Natural killer cell treated with Interleukin-12 subunit alpha and Interleukin-12 subunit beta and Interleukin-15 and Interleukin-18, amount 100 ng/mL, for 72 hours (primary cell): ENCODE measurements at regions not wholly inside any gene's neighbourhood (a gene's known extent, or its start where the extent isn't known, plus 50 kb on each side); places are given as distances from the start of the nearest gene placed in this dataset.

Experiments
- ATAC-seq, 2 donors: fragments of 150-1000 bp; cut with Tn5 transposase in 1 of 2; sonication (Bioruptor Pico), chemical (Tn5 transposase) in 1 of 2; 2 replicates each; pipeline ENCODE4 v1.10.0; 2021
- DNase-seq: peaks from one replicate; pipeline ENCODE4 v3.0.0; 2022; ENCODE audit warnings: low spot score
- H3K27ac Mint-ChIP-seq, 2 donors: 1 replicate in 1 of 2; 2 replicates in 1 of 2; pipeline ENCODE4 v1.8.0; 2022; ENCODE audit warnings: mixed read lengths in 2 of 2, mild to moderate bottlenecking in 1 of 2, moderate library complexity in 1 of 2
- H3K27me3 Mint-ChIP-seq, 2 donors: 1 replicate in 1 of 2; 2 replicates in 1 of 2; pipeline ENCODE4 v1.8.0; 2022; ENCODE audit warnings: mixed read lengths in 2 of 2
- H3K36me3 Mint-ChIP-seq: one replicate; pipeline ENCODE4 v1.8.0; 2022; ENCODE audit warnings: mixed read lengths
- H3K4me1 Mint-ChIP-seq, 2 donors: 1 replicate in 1 of 2; 2 replicates in 1 of 2; pipeline ENCODE4 v1.8.0; 2022; ENCODE audit warnings: low read depth in 2 of 2, mixed read lengths in 2 of 2, mild to moderate bottlenecking in 1 of 2
- H3K4me3 Mint-ChIP-seq: one replicate; pipeline ENCODE4 v1.8.0; 2022; ENCODE audit warnings: mixed read lengths
- H3K9me3 Mint-ChIP-seq: 2 replicates; pipeline ENCODE4 v1.8.0; 2022; ENCODE audit warnings: mixed read lengths

- Mint-ChIP-seq H3K9me3 (peaks cover 18% of the 10 kb centered on the region), H3K4me1 (no peaks in the 10 kb centered on the region), H3K27ac (no peak overlapping the region), H3K36me3 (no peaks in the 10 kb centered on the region), H3K4me3 (no peak overlapping the region), H3K27me3 (no peaks in the 10 kb centered on the region)
- DNase-seq (no peak), ATAC-seq (no peak)
Observed at GRCh38 chr7:52479990-52480389, 555.4 kb upstream of the POM121L12 start.

- Mint-ChIP-seq H3K9me3 (peaks cover 24% of the 10 kb centered on the region), H3K36me3 (no peaks in the 10 kb centered on the region), H3K4me1 (no peaks in the 10 kb centered on the region), H3K27ac (no peak overlapping the region), H3K27me3 (no peaks in the 10 kb centered on the region), H3K4me3 (no peak overlapping the region)
- DNase-seq (no peak), ATAC-seq (no peak)
Observed at GRCh38 chr7:52475001-52475582, 560.3 kb upstream of the POM121L12 start.

- H3K4me1 Mint-ChIP-seq, result no peaks in the 10 kb centered on the region
- H3K27me3 Mint-ChIP-seq, result no peaks in the 10 kb centered on the region
- peaks cover 27% of the 10 kb centered on the region for H3K9me3 Mint-ChIP-seq
- H3K36me3 Mint-ChIP-seq, result no peaks in the 10 kb centered on the region
- H3K27ac Mint-ChIP-seq, result no peak overlapping the region
- DNase-seq (no peak), ATAC-seq (no peak)
- H3K4me3 Mint-ChIP-seq, result no peak overlapping the region
Observed at GRCh38 chr7:52473756-52474155, 561.7 kb upstream of the POM121L12 start.

GRCh38 chr7:52472006-52472620 is 563.3 kb upstream of the POM121L12 start:
- no peak for DNase-seq
- no peak overlapping the region for H3K4me3 Mint-ChIP-seq
- H3K27me3 Mint-ChIP-seq, result no peaks in the 10 kb centered on the region
- H3K9me3 Mint-ChIP-seq, result peaks cover 23% of the 10 kb centered on the region
- H3K27ac Mint-ChIP-seq, result no peak overlapping the region
- no peak for ATAC-seq
- H3K4me1 Mint-ChIP-seq, result no peaks in the 10 kb centered on the region
- no peaks in the 10 kb centered on the region for H3K36me3 Mint-ChIP-seq

GRCh38 chr7:52465216-52465615 is 570.2 kb upstream of the POM121L12 start:
- Mint-ChIP-seq H3K27me3 (no peaks in the 10 kb centered on the region), H3K36me3 (no peaks in the 10 kb centered on the region), H3K9me3 (peaks cover 15% of the 10 kb centered on the region), H3K4me3 (no peak overlapping the region), H3K27ac (no peak overlapping the region), H3K4me1 (no peaks in the 10 kb centered on the region)
- ATAC-seq (no peak), DNase-seq (no peak)

- H3K4me1 Mint-ChIP-seq, result no peaks in the 10 kb centered on the region
- H3K36me3 Mint-ChIP-seq, result no peaks in the 10 kb centered on the region
- DNase-seq (no peak), ATAC-seq (no peak)
- no peaks in the 10 kb centered on the region for H3K27me3 Mint-ChIP-seq
- peaks cover 13% of the 10 kb centered on the region for H3K9me3 Mint-ChIP-seq
- H3K27ac Mint-ChIP-seq, result no peak overlapping the region
- no peak overlapping the region for H3K4me3 Mint-ChIP-seq
Observed at GRCh38 chr7:52463341-52463740, 572.1 kb upstream of the POM121L12 start.

- no peaks in the 10 kb centered on the region for H3K27me3 Mint-ChIP-seq
- no peak overlapping the region for H3K27ac Mint-ChIP-seq
- H3K36me3 Mint-ChIP-seq, result no peaks in the 10 kb centered on the region
- DNase-seq (no peak), ATAC-seq (no peak)
- H3K9me3 Mint-ChIP-seq, result peaks cover 13% of the 10 kb centered on the region
- H3K4me3 Mint-ChIP-seq, result no peak overlapping the region
- no peaks in the 10 kb centered on the region for H3K4me1 Mint-ChIP-seq
Observed at GRCh38 chr7:52462474-52462873, 573.0 kb upstream of the POM121L12 start.

- Mint-ChIP-seq H3K4me1 (no peaks in the 10 kb centered on the region), H3K36me3 (no peaks in the 10 kb centered on the region), H3K9me3 (peaks cover 18% of the 10 kb centered on the region), H3K27me3 (no peaks in the 10 kb centered on the region), H3K27ac (no peak overlapping the region), H3K4me3 (no peak overlapping the region)
- DNase-seq, result no peak
- no peak for ATAC-seq
Observed at GRCh38 chr7:52455571-52455970, 579.9 kb upstream of the POM121L12 start.

- ATAC-seq (no peak), DNase-seq (no peak)
- Mint-ChIP-seq H3K27me3 (no peaks in the 10 kb centered on the region), H3K4me1 (no peaks in the 10 kb centered on the region), H3K4me3 (no peak overlapping the region), H3K36me3 (peaks cover 4% of the 10 kb centered on the region), H3K9me3 (peaks cover 13% of the 10 kb centered on the region), H3K27ac (no peak overlapping the region)
Observed at GRCh38 chr7:52450816-52451215, 584.6 kb upstream of the POM121L12 start.

- Mint-ChIP-seq H3K4me3 (no peak overlapping the region), H3K27me3 (no peaks in the 10 kb centered on the region), H3K9me3 (peaks cover 18% of the 10 kb centered on the region), H3K27ac (no peak overlapping the region), H3K4me1 (no peaks in the 10 kb centered on the region), H3K36me3 (peaks cover 9% of the 10 kb centered on the region)
- ATAC-seq, result no peak
- DNase-seq, result no peak
Observed at GRCh38 chr7:52447581-52448180, 587.8 kb upstream of the POM121L12 start.

- no peak for ATAC-seq
- no peaks in the 10 kb centered on the region for H3K4me1 Mint-ChIP-seq
- no peaks in the 10 kb centered on the region for H3K27me3 Mint-ChIP-seq
- no peak overlapping the region for H3K4me3 Mint-ChIP-seq
- peaks cover 10% of the 10 kb centered on the region for H3K9me3 Mint-ChIP-seq
- no peak overlapping the region for H3K27ac Mint-ChIP-seq
- H3K36me3 Mint-ChIP-seq, result peaks cover 5% of the 10 kb centered on the region
- DNase-seq, result no peak
Observed at GRCh38 chr7:52436278-52436677, 599.2 kb upstream of the POM121L12 start.

GRCh38 chr7:52431082-52431815 is 604.2 kb upstream of the POM121L12 start:
- Mint-ChIP-seq H3K27me3 (no peaks in the 10 kb centered on the region), H3K4me3 (no peak overlapping the region), H3K9me3 (peaks cover 19% of the 10 kb centered on the region), H3K4me1 (no peaks in the 10 kb centered on the region), H3K27ac (no peak overlapping the region), H3K36me3 (peaks cover 13% of the 10 kb centered on the region)
- DNase-seq (no peak), ATAC-seq (no peak)

GRCh38 chr7:52423251-52423650 is 612.2 kb upstream of the POM121L12 start:
- Mint-ChIP-seq H3K4me1 (no peaks in the 10 kb centered on the region), H3K9me3 (peaks cover 6% of the 10 kb centered on the region), H3K4me3 (no peak overlapping the region), H3K27me3 (no peaks in the 10 kb centered on the region), H3K27ac (no peak overlapping the region), H3K36me3 (no peaks in the 10 kb centered on the region)
- ATAC-seq, result no peak
- no peak for DNase-seq

- no peak for ATAC-seq
- Mint-ChIP-seq H3K4me3 (no peak overlapping the region), H3K36me3 (no peaks in the 10 kb centered on the region), H3K27ac (no peak overlapping the region), H3K27me3 (no peaks in the 10 kb centered on the region), H3K9me3 (peaks cover 16% of the 10 kb centered on the region), H3K4me1 (no peaks in the 10 kb centered on the region)
- no peak for DNase-seq
Observed at GRCh38 chr7:52413051-52413450, 622.4 kb upstream of the POM121L12 start.
